OCI-LY1 (cell line): ENCODE measurements at regions not wholly inside any gene's neighbourhood (a gene's known extent, or its start where the extent isn't known, plus 50 kb on each side); places are given as distances from the start of the nearest gene placed in this dataset.

Source experiments
- EZH2 ChIP-seq: fragments of 200-600 bp; sonication (generic), shearing (Covaris generic); IDR thresholded peaks from 2 replicates; pipeline ENCODE4 v1.8.0; 2017; ENCODE audit warnings: borderline replicate concordance, mixed run types, mild to moderate bottlenecking, antibody characterized with exemption, low read length, moderate library complexity, mixed read lengths
- TF ChIP-seq, protein P1 (sequence below): fragments of 200-600 bp; sonication (generic), shearing (Covaris generic); IDR thresholded peaks from 2 replicates; pipeline ENCODE4 v1.5.1; 2017; ENCODE audit warnings: mild to moderate bottlenecking, antibody characterized with exemption, low read length, moderate library complexity, mixed read lengths

DNA sequence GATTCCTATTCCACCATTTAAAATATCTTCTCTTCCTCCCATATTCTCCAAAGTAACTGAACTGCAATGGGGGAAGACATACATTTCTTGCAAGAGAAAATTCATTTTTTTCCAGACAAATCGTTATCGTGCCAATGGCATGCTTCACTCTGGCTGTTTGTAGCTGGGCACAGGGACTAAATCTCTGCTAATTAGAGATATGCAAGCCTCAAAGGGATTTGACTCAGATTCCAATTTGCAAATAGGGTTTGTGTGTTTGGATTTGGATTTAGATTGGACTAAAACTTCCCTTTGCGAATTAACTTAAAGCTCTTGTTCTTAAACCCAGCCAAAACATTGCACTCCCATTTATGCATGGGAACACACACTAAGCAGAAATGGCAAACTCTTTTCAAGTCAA lies 276.2 kb upstream of the DUSP10 start:
- TF ChIP-seq, protein P1, sequence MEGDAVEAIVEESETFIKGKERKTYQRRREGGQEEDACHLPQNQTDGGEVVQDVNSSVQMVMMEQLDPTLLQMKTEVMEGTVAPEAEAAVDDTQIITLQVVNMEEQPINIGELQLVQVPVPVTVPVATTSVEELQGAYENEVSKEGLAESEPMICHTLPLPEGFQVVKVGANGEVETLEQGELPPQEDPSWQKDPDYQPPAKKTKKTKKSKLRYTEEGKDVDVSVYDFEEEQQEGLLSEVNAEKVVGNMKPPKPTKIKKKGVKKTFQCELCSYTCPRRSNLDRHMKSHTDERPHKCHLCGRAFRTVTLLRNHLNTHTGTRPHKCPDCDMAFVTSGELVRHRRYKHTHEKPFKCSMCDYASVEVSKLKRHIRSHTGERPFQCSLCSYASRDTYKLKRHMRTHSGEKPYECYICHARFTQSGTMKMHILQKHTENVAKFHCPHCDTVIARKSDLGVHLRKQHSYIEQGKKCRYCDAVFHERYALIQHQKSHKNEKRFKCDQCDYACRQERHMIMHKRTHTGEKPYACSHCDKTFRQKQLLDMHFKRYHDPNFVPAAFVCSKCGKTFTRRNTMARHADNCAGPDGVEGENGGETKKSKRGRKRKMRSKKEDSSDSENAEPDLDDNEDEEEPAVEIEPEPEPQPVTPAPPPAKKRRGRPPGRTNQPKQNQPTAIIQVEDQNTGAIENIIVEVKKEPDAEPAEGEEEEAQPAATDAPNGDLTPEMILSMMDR = no peak
- TF ChIP-seq EZH2 = no peak
